GM18505 (cell line): ENCODE measurements at regions not wholly inside any gene's neighbourhood (a gene's known extent, or its start where the extent isn't known, plus 50 kb on each side); places are given as distances from the start of the nearest gene placed in this dataset.
"Not testable (repeated sequence)": the region's sequence is repeated elsewhere in the genome, so short reads cannot be mapped to it uniquely, and the experiment has no call there.

Source experiments
- ATAC-seq: cut with Tn5 transposase; IDR thresholded peaks from one replicate; pipeline ENCODE4 v1.9.1; 2021; ENCODE audit not compliant: unreplicated experiment
- POLR2A ChIP-seq: IDR thresholded peaks from 4 replicates; pipeline ENCODE4 v1.6.1; 2011; ENCODE audit warnings: borderline replicate concordance; ENCODE audit not compliant: insufficient read depth, insufficient read length; ENCODE audit errors: extremely low read depth

DNA sequence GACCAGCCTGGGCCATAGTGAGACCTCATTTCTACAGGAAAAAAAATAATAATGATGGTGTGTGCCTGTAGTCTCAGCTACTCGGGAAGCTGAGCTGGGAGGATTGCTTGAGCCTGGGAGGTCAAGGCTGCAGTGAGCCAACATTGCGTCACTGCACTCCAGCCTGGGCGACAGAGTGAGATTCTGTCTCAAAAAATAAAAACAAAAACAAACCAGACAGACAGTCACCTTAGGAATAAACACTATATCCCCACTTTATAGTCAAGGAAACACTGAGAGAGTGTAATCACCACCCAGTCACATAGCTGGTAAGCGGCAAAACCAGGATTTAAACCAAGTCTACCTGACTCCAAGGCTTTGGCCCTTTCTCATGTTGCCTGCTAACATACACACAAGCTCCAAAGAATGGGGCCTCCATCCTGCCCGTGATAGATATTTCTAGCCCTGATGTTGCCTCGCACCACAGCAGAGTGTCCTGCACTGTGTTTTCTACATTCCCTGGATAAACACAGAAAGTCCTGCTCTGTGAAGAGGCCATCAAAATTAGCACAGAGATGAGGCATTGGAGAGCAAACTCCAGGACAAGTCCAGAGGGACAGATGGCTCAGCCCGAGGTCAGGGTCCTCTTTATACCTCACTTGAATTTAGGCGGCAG, 66.1 kb upstream of the SMURF2 start:
- no peak for ATAC-seq
- TF ChIP-seq POLR2A, result no peak

- not testable (repeated sequence) for ATAC-seq
Measured at GRCh38 chr17:64726025-64726424, 63.9 kb upstream of the SMURF2 start.

GRCh38 chr17:64724246-64724645, 62.1 kb upstream of the SMURF2 start:
- ATAC-seq, result not testable (repeated sequence)

GRCh38 chr17:64723781-64724180, 61.7 kb upstream of the SMURF2 start:
- no peak for TF ChIP-seq POLR2A
- no peak for ATAC-seq

DNA sequence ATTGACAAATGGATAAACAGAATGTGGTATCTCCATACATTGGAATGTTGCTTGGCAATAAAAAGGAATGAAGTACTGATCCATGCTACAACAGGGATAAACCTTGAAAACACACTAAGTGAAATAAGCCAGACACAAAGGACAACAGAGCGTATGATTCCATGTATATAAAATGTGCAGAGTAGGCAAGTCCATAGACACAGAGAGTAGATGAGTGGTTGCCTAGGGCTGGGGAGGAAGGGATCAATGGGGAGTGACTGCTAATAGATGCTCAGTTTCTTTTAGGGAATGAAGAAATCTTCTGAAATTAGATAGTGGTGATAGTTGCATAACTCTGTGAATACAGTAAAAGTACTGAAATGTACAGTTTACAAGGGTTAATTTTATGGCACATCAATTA, 59.4 kb upstream of the SMURF2 start:
- ATAC-seq, result not testable (repeated sequence)

- ATAC-seq, result not testable (repeated sequence)
Measured at GRCh38 chr17:64720253-64720652, 58.1 kb upstream of the SMURF2 start.

- not testable (repeated sequence) for ATAC-seq
Measured at GRCh38 chr17:64719517-64719916, 57.4 kb upstream of the SMURF2 start.

DNA sequence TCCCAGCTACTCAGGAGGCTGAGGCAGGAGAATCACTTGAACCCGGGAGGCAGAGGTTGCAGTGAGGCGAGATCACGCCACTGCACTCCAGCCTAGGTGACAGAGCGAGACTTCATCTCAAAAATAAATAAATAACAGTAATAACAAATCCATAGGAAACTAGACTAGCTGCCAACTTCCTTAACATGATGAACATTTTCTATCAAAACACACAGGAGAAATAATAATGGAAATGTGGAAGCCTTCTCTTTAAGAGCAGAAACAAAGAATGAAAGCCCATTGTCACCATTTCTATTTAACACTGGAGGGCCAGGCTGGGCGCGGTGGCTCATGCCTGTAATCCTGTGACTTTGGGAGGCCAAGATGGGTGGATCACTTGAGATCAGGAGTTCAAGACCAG, 56.7 kb upstream of the SMURF2 start:
- ATAC-seq, result not testable (repeated sequence)

GRCh38 chr17:64718058-64718457, 56.0 kb upstream of the SMURF2 start:
- TF ChIP-seq POLR2A, result no peak
- ATAC-seq, result no peak

DNA sequence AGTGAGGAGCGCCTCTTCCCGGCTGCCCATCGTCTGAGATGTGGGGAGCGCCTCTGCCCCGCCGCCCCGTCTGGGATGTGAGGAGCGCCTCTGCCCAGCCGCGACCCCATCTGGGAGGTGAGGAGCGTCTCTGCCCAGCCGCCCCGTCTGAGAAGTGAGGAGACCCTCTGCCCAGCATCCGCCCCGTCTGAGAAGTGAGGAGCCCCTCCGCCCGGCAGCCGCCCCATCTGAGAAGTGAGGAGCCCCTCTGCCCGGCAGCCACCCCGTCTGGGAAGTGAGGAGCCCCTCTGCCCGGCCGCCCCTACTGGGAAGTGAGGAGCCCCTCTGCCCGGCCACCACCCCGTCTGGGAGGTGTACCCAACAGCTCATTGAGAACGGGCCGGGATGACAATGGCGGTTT, 54.4 kb upstream of the SMURF2 start:
- ATAC-seq, result not testable (repeated sequence)

- not testable (repeated sequence) for ATAC-seq
Measured at GRCh38 chr17:64713786-64714185, 51.7 kb upstream of the SMURF2 start.

DNA sequence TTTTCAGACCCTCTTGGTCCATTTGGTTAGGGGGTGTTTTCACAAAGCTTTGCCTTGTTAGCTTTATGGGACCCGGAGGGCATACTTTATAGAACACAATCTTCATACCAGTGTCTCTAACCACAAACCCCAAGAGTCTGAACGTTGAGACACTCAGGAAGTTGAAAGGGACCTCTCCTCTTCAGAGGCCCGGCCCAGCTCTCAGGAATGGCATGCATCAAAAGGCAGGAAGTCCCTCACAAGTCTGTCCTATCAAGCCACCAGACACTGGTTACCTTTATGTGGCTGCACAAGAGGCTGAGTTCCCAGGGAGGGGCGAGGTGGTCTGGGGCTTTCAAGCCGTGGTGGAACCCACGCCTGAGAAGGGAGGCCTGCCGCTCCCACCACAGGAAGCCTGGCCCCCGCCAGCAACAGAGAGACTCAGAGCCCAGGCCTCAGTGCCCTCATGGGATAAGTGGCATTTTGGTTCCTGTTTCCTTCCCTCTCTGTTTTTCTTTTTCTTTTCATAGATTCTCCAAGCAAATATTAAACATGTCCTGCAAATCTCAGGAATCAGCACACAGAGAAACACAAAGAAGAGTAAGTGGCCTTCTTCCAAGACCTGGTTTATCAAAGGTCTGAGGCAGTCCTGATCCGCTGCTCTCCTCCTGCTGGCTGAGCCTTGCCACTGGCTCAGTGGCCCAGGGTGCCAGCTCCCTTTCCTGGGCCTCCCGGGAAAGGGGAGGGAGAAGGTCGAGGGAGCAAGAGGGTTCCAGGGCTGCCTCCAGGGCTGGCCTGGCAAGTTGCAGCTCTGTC, 50.6 kb upstream of the SMURF2 start:
- ATAC-seq, result not testable (repeated sequence)
